SK-N-MC (cell line): ENCODE measurements at regions not wholly inside any gene's neighbourhood (a gene's known extent, or its start where the extent isn't known, plus 50 kb on each side); places are given as distances from the start of the nearest gene placed in this dataset.

Source experiments
- EZH2 ChIP-seq: fragments of 200-600 bp; sonication (generic); IDR thresholded peaks from one replicate; pipeline ENCODE4 v1.6.1; 2017; ENCODE audit warnings: antibody characterized with exemption
- FOXP2 ChIP-seq: optimal IDR thresholded peaks from 2 replicates; pipeline ENCODE3; 2011; ENCODE audit warnings: mild to moderate bottlenecking, moderate library complexity; ENCODE audit not compliant: insufficient read depth; ENCODE audit errors: extremely low read length, control extremely low read depth
- POLR2AphosphoS5 ChIP-seq: IDR thresholded peaks from 2 replicates; pipeline ENCODE4 v1.6.1; 2012; ENCODE audit warnings: mild to moderate bottlenecking, low read depth, low read length, borderline replicate concordance

DNA sequence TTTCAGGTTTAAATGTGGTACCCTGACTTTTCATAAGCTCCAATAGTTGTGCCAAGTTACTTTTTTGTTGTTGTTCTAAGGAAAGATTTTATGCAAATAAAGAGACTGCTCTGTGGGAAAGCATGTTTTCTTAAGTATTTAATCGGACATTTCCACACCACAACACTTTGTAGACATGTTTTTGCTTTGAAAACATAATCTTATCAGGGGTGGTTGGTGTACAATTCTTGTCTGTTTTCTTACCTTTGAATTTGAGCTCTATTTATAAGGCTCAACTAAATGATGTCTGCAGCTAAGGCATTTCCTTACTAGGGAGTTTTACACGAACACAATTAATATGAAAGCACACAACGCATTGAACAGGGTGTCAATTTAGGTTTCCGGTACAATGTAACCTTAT lies 81.5 kb upstream of the CDIN1 start:
- TF ChIP-seq FOXP2 (no peak), EZH2 (no peak), POLR2AphosphoS5 (no peak)
